ENCODE measurements at regions not wholly inside any gene's neighbourhood (a gene's known extent, or its start where the extent isn't known, plus 50 kb on each side); places are given as distances from the start of the nearest gene placed in this dataset.

DNA sequence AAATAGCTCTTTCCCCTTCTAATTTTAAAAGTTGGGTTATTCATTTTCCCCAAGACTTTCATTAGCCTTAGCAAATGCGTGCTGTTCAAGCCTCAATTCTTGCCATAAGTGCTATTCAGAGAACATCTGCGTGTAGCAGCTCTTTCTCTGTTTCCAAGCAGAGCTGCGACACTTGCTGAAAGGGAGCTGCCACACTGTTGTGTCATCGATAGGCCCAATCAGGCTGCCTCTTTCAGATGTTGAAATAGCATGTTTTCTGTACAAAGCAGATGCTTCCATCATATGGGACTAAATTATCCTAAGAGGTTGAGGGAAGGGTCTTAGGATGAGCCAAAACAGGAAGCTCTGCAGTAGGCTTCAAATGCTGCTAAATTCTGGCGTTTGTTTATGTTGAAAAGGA, 220.9 kb upstream of the CDC14C start:
- intact Hi-C loops (cut with DNase I), result no loop called here
- DNase-seq (no peak), ATAC-seq (ENCODE audit: poor library complexity) (no peak)

DNA sequence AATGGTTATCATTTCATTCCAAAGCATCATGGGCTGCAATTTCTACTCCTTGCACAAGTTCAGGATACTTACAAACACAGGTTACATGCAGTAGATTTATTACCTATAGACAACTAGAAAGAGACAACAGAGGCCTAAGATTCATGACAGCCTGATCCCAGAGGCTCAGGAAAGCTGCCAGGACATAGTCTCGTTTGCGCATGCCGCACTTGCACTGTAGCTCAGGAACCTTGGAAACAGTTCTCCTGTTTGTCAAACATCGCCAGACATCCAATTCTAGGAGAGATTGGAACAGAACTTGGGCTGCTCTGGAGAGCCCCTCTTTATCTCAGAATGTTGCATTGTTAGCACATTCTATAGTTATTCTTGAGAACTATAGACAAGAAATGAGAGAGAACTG, 216.2 kb upstream of the CDC14C start:
- intact Hi-C loops (cut with DNase I), result no loop called here
- ATAC-seq (ENCODE audit: poor library complexity) (no peak), DNase-seq (no peak)

GRCh38 chr7:48708635-48709034, 215.7 kb upstream of the CDC14C start:
- DNase-seq (no peak), ATAC-seq (ENCODE audit: poor library complexity) (no peak)
- intact Hi-C loops (cut with DNase I), result no loop called here

GRCh38 chr7:48710995-48711394, 213.4 kb upstream of the CDC14C start:
- ATAC-seq (ENCODE audit: poor library complexity) (no peak), DNase-seq (no peak)
- intact Hi-C loops (cut with DNase I), result no loop called here

DNA sequence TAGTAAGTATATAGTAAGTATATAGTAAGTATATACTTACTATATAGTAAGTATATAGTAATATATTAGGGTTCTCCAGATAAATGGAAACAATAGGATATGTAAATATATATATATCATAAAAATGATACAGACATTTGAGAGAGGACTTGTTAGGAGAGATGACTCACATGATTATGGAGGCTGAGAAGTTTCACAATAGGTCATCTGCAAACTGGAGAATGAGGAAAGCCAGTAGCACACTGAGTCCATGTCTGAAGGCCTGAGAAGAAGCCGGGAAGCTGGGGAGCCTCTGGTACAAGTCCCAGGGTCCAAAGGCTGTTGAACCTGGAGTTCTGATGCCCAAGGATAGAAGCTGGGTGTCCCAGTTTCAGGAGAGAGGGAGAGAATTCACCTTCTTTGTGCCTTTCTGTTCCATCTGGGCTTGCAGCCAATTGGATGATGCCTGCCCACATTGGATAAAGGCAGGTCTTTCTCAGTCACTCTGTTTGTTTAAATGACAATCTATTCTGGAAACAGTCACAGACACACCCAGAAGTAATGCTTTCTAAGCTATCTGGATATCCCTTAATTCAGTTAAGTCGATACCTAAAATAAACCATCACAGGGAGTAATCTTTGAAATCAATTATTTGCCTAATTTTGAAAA, 205.5 kb upstream of the CDC14C start:
- no peak for DNase-seq
- intact Hi-C loops (cut with DNase I), result no loop called here
- ATAC-seq (ENCODE audit: poor library complexity), result peak; percentile 61

DNA sequence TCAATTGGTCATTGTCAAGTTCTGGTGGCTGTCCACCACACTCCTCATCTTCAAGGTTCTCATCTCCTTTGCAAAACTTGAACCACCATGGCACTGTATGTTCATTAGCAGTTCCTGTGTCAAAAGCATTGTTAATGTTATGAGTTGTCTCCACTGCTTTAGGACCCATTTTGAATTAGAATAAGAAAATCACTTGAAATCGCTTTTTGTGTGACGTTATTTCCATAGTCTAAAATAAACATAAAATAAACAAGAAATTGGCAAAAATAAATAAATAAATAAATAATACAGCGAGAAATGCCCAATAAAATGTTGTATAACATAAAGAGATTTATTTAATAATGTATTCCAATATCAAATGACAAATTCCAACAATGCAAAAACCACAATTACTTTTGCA, 195.5 kb upstream of the CDC14C start:
- ATAC-seq (ENCODE audit: poor library complexity), result no peak
- no peak for DNase-seq
- intact Hi-C loops (cut with DNase I), result no loop called here

DNA sequence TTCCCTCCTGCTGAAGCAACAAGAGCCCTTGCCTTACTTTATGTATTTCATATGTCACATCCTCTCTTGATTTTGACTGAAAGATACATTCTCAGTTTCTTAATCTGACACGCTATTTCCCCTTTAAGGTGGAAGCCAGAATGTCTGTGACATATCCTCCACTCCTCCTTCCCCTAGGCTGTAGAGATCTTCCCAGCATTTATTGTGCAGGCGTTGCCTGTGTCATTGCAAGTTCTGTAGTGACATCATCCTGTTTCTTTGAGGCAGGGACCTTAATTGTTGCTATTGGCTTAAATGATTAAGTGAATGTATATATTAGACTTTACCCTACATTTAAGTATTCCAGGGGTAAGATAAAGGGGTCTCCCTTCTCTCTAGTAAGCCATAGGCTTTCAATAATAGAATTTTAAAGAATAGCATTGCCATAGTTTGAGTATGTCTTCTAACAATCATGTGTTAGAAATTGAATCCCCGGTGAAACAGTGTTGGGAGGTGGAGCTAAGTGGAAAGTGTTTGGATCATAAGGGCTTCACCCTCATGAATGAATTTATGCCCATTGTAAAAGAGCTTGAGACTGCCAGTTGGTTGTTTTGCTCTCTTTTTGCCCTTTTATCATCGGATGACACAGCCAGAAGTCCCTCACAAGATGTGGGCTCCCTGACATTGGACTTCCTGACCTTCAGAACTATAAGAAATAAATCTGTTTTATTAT, 189.5 kb upstream of the CDC14C start:
- intact Hi-C loops (cut with DNase I), result no loop called here
- no peak for DNase-seq
- ATAC-seq (ENCODE audit: poor library complexity), result no peak

GRCh38 chr7:48741545-48741944, 182.8 kb upstream of the CDC14C start:
- no peak for ATAC-seq (ENCODE audit: poor library complexity)
- DNase-seq, result no peak
- intact Hi-C loops (cut with DNase I), result no loop called here

DNA sequence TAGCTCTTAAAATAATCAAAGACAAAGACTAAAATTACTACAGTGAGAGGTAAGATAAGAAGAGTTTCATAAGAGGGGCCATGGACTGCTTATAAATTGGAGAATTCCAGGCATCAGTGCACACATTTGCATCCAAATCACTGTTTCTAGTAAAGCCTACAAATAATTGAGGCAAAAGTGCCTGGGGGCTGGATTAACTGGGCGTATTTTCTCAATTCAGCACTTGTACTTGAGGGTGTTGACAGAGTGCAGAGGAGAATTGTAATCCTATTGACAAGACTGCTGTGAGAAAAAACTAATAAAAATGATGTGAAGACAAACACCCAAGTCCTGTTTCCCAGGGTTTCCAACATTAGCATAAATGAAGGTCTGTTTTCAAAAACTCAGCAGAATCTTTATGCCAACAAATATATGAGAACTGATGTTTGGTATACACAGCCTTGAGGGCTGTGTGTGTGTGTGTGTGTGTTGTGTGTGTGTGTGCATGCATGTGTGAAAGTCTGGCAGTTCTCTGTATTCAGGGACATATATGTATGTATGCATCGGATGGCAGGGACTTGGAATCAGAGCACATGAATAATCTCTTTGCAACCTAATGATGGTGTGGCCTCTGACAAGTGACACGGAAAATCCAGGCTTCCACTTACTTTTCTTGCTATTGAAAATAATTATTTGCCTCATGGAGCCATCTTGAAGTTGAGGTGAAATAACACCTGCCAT, 182.1 kb upstream of the CDC14C start:
- ATAC-seq (ENCODE audit: poor library complexity) (no peak), DNase-seq (no peak)
- intact Hi-C loops (cut with DNase I), result no loop called here

- DNase-seq (no peak), ATAC-seq (ENCODE audit: poor library complexity) (no peak)
- intact Hi-C loops (cut with DNase I), result no loop called here
Observed at GRCh38 chr7:48748081-48748833, 176.1 kb upstream of the CDC14C start.

- ATAC-seq (ENCODE audit: poor library complexity), result no peak
- intact Hi-C loops (cut with DNase I), result no loop called here
- DNase-seq, result no peak
Observed at GRCh38 chr7:48755061-48755555, 169.2 kb upstream of the CDC14C start.

- no peak for DNase-seq
- intact Hi-C loops (cut with DNase I), result no loop called here
- ATAC-seq (ENCODE audit: poor library complexity), result no peak
Observed at GRCh38 chr7:48759431-48760080, 164.8 kb upstream of the CDC14C start.

- no peak for DNase-seq
- intact Hi-C loops (cut with DNase I), result no loop called here
- no peak for ATAC-seq (ENCODE audit: poor library complexity)
Observed at GRCh38 chr7:48760528-48761265, 163.7 kb upstream of the CDC14C start.

DNA sequence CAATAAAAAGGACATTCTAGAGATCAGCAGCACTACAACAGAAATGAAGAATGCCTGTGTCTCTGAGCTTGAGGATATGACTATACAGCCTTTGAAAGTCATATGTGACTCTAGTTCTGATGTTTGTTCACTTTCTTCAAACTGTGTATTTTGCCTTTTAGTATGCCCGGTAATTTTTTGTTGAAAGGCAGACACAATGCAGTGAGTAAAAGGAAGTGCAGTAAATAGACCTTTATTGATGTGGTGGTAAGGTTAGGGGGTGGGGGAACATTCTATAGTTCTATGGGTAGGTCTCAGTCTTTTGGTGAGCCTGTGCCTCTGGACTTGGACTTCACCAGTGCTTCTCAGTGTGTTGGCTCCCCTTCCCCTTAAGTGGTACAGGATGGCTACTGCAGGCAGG, 143.5 kb upstream of the CDC14C start:
- intact Hi-C loops (cut with DNase I), result no loop called here
- DNase-seq, result no peak
- ATAC-seq (ENCODE audit: poor library complexity), result no peak

GRCh38 chr7:48781752-48782151, 142.6 kb upstream of the CDC14C start:
- no peak for ATAC-seq (ENCODE audit: poor library complexity)
- intact Hi-C loops (cut with DNase I), result no loop called here

GRCh38 chr7:48782511-48782910, 141.8 kb upstream of the CDC14C start:
- DNase-seq (no peak), ATAC-seq (ENCODE audit: poor library complexity) (no peak)
- intact Hi-C loops (cut with DNase I), result no loop called here

More at GRCh38 chr7:48781752-48782151, 142.6 kb upstream of the CDC14C start:
- DNase-seq, result no peak

GRCh38 chr7:48786951-48787350, 137.4 kb upstream of the CDC14C start:
- no peak for DNase-seq

GRCh38 chr7:48803250-48803649, 121.1 kb upstream of the CDC14C start:
- DNase-seq, result no peak

More at GRCh38 chr7:48786951-48787350, 137.4 kb upstream of the CDC14C start:
- intact Hi-C loops (cut with DNase I), result no loop called here
- no peak for ATAC-seq (ENCODE audit: poor library complexity)

More at GRCh38 chr7:48803250-48803649, 121.1 kb upstream of the CDC14C start:
- ATAC-seq (ENCODE audit: poor library complexity), result no peak
- intact Hi-C loops (cut with DNase I), result no loop called here

All from Right ventricle myocardium superior (tissue), 1 donor.